ENCODE measurements at regions not wholly inside any gene's neighbourhood (a gene's known extent, or its start where the extent isn't known, plus 50 kb on each side); places are given as distances from the start of the nearest gene placed in this dataset.
A peak's percentile ranks its signal among the peaks of the same experiment; 100 is the strongest.

GRCh38 chrX:109856974-109857373, 123.9 kb upstream of the ACSL4 start (continued):
- TF ChIP-seq NFXL1 (IDR thresholded peaks at IDR 0.05; ENCODE audit: borderline replicate concordance) (no peak), SMC3 (IDR thresholded peaks at IDR 0.05; ENCODE audit: borderline replicate concordance, low read length) (peak; percentile 66; the same call in 1 of the 2 replicates), CBFB (IDR thresholded peaks at IDR 0.05; ENCODE audit: low read depth) (no peak)

- SMC1A ChIA-PET (ENCODE audit: uncharacterized antibody, unreplicated experiment), result interaction anchor here (0.7 to 14.2 kb wide), 27 partner anchors 9 to 373 kb away, joined by 3 to 403 read pairs (median 6); no protein-coding TSS in a partner anchor
- no peak for TF ChIP-seq ZZZ3 (IDR thresholded peaks at IDR 0.05; ENCODE audit: control insufficient read depth, insufficient read length, low read depth)
- no peak for TF ChIP-seq TCF7 (IDR thresholded peaks at IDR 0.05; ENCODE audit: borderline replicate concordance)
- no peak for TF ChIP-seq ATF2 (IDR thresholded peaks at IDR 0.05; ENCODE audit: low read length)
- TF ChIP-seq ZBED1 (IDR thresholded peaks at IDR 0.05; ENCODE audit: borderline replicate concordance), result no peak
- TF ChIP-seq RBBP5 (conservative IDR thresholded peaks at IDR 0.05), result no peak
- TF ChIP-seq, protein P1, sequence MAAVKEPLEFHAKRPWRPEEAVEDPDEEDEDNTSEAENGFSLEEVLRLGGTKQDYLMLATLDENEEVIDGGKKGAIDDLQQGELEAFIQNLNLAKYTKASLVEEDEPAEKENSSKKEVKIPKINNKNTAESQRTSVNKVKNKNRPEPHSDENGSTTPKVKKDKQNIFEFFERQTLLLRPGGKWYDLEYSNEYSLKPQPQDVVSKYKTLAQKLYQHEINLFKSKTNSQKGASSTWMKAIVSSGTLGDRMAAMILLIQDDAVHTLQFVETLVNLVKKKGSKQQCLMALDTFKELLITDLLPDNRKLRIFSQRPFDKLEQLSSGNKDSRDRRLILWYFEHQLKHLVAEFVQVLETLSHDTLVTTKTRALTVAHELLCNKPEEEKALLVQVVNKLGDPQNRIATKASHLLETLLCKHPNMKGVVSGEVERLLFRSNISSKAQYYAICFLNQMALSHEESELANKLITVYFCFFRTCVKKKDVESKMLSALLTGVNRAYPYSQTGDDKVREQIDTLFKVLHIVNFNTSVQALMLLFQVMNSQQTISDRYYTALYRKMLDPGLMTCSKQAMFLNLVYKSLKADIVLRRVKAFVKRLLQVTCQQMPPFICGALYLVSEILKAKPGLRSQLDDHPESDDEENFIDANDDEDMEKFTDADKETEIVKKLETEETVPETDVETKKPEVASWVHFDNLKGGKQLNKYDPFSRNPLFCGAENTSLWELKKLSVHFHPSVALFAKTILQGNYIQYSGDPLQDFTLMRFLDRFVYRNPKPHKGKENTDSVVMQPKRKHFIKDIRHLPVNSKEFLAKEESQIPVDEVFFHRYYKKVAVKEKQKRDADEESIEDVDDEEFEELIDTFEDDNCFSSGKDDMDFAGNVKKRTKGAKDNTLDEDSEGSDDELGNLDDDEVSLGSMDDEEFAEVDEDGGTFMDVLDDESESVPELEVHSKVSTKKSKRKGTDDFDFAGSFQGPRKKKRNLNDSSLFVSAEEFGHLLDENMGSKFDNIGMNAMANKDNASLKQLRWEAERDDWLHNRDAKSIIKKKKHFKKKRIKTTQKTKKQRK (IDR thresholded peaks at IDR 0.05; ENCODE audit: low read depth, low read length), result no peak
- no peak for TF ChIP-seq EGR1 (IDR thresholded peaks at IDR 0.05; ENCODE audit: borderline replicate concordance in 1 of 2, low read depth in 2 of 2, low read length in 2 of 2)
- no peak for TF ChIP-seq RCOR1 (conservative IDR thresholded peaks at IDR 0.05; ENCODE audit: low read depth, low read length)
- TF ChIP-seq BHLHE40 (IDR thresholded peaks at IDR 0.05; ENCODE audit: borderline replicate concordance in 1 of 2, low read depth in 2 of 2, low read length in 1 of 2), result no peak
- ATAC-seq, result no peak
- DNase-seq (ENCODE audit: low read depth, low spot score), result no peak
- H2AFZ ChIP-seq (ENCODE audit: control insufficient read depth, low read depth, low read length), result no peak overlapping the region
- H3K9ac ChIP-seq (ENCODE audit: control insufficient read depth, insufficient read depth, low read length), result no peak overlapping the region
- no peak overlapping the region for H3K27ac ChIP-seq (ENCODE audit: control insufficient read depth, insufficient read depth)
- no peak for FAIRE-seq
- no peak overlapping the region for H3K4me2 ChIP-seq (ENCODE audit: control insufficient read depth, insufficient read depth)
- H4K20me1 ChIP-seq (ENCODE audit: control insufficient read depth, insufficient read depth), result no peaks in the 10 kb centered on the region
- in situ Hi-C loops (cut with MboI), result loop anchor here (5.0 kb wide), 1 partner anchor 140 kb away; no protein-coding TSS in a partner anchor
- H3K9me3 ChIP-seq (replicated peaks; ENCODE audit: control insufficient read depth, insufficient read depth, low read length), result no peaks in the 10 kb centered on the region; the same call in 2 of the 3 replicates
- no TSS peak for BruUV-seq (replicated peaks)
- 45% methylated on average over 4 of the region's 4 CpGs for WGBS (ENCODE audit: insufficient coverage, insufficient replicate concordance, low lambda C conversion rate, missing lambda C conversion rate)
- RAD21 ChIA-PET (ENCODE audit: unreplicated experiment), result interaction anchor here (0.7 to 7.2 kb wide), 28 partner anchors 9 to 372 kb away, joined by 3 to 257 read pairs (median 5); partner anchors contain the start of gene ACSL4
- POLR2A ChIA-PET, result interaction anchor here (1.0 to 1.1 kb wide), 4 partner anchors 23 to 152 kb away, joined by 3 to 5 read pairs (median 4); no protein-coding TSS in a partner anchor
- H3K4me3 ChIP-seq, result no peak overlapping the region
- H3K4me1 ChIP-seq (ENCODE audit: control insufficient read depth, insufficient read depth, low read length), result no peaks in the 10 kb centered on the region
- CTCF ChIA-PET, result interaction anchor here (0.7 to 7.5 kb wide), 41 partner anchors 9 to 374 kb away, joined by 3 to 337 read pairs (median 5); partner anchors contain the start of gene ACSL4
- intact Hi-C loops (cut with micrococcal nuclease; ENCODE audit: unreplicated experiment), result loop anchor here (1.0 to 5.0 kb wide), 3 partner anchors 29 to 144 kb away; partner anchors contain the start of gene ACSL4
- H3K79me2 ChIP-seq (ENCODE audit: control insufficient read depth, insufficient read depth, low read length), result no peaks in the 10 kb centered on the region
- no peaks in the 10 kb centered on the region for H3K36me3 ChIP-seq (ENCODE audit: control insufficient read depth in 2 of 2, insufficient read depth in 2 of 2, low read length in 1 of 2)
- no peaks in the 10 kb centered on the region for H3K27me3 ChIP-seq (replicated peaks in 1 of 2; ENCODE audit: control insufficient read depth in 2 of 2, insufficient read depth in 2 of 2, low read length in 1 of 2)
Observed at GRCh38 chrX:109857584-109858228, 124.6 kb upstream of the ACSL4 start.
